ENCODE measurements at regions not wholly inside any gene's neighbourhood (a gene's known extent, or its start where the extent isn't known, plus 50 kb on each side); places are given as distances from the start of the nearest gene placed in this dataset.

GRCh38 chr4:55175779-55176231 lies 50.4 kb upstream of the KDR start:
- DNase-seq = no peak

- DNase-seq = no peak
Observed at GRCh38 chr4:55176497-55176896, 51.1 kb upstream of the KDR start.

GRCh38 chr4:55177461-55177860 lies 52.1 kb upstream of the KDR start:
- no peak for DNase-seq

- no peak for DNase-seq
Observed at GRCh38 chr4:55178226-55179005, 53.0 kb upstream of the KDR start.

GRCh38 chr4:55181010-55182005 lies 55.9 kb upstream of the KDR start:
- DNase-seq = no peak

GRCh38 chr4:55183926-55184599 lies 58.7 kb upstream of the KDR start:
- no peak for DNase-seq

GRCh38 chr4:55184600-55185523 lies 59.5 kb upstream of the KDR start:
- peak in 1 of 5 experiments; percentile 22 for DNase-seq

GRCh38 chr4:55186123-55186522 lies 60.7 kb upstream of the KDR start:
- no peak for DNase-seq

GRCh38 chr4:55186700-55187099 lies 61.3 kb upstream of the KDR start:
- no peak for DNase-seq

GRCh38 chr4:55214172-55214571 lies 88.8 kb upstream of the KDR start:
- DNase-seq = no peak

GRCh38 chr4:55215087-55215486 lies 89.7 kb upstream of the KDR start:
- no peak for DNase-seq

- DNase-seq = no peak
Observed at GRCh38 chr4:55216863-55217635, 91.7 kb upstream of the KDR start.

- DNase-seq = no peak
Observed at GRCh38 chr4:55218041-55218440, 92.6 kb upstream of the KDR start.

- no peak for DNase-seq
Observed at GRCh38 chr4:55237839-55238238, 108.2 kb upstream of the SRD5A3 start.

- no peak for DNase-seq
Observed at GRCh38 chr4:55238407-55238806, 107.6 kb upstream of the SRD5A3 start.

GRCh38 chr4:55241461-55241860 lies 104.6 kb upstream of the SRD5A3 start:
- no peak for DNase-seq

- DNase-seq = no peak
Observed at GRCh38 chr4:55242506-55242905, 103.5 kb upstream of the SRD5A3 start.

- DNase-seq = no peak
Observed at GRCh38 chr4:55247521-55247920, 98.5 kb upstream of the SRD5A3 start.

- DNase-seq = no peak
Observed at GRCh38 chr4:55248756-55249155, 97.3 kb upstream of the SRD5A3 start.

GRCh38 chr4:55249476-55249875 lies 96.6 kb upstream of the SRD5A3 start:
- no peak for DNase-seq

- no peak for DNase-seq
Observed at GRCh38 chr4:55251342-55251741, 94.7 kb upstream of the SRD5A3 start.
